ENCODE measurements at regions not wholly inside any gene's neighbourhood (a gene's known extent, or its start where the extent isn't known, plus 50 kb on each side); places are given as distances from the start of the nearest gene placed in this dataset.
A peak's percentile ranks its signal among the peaks of the same experiment; 100 is the strongest.

DNA sequence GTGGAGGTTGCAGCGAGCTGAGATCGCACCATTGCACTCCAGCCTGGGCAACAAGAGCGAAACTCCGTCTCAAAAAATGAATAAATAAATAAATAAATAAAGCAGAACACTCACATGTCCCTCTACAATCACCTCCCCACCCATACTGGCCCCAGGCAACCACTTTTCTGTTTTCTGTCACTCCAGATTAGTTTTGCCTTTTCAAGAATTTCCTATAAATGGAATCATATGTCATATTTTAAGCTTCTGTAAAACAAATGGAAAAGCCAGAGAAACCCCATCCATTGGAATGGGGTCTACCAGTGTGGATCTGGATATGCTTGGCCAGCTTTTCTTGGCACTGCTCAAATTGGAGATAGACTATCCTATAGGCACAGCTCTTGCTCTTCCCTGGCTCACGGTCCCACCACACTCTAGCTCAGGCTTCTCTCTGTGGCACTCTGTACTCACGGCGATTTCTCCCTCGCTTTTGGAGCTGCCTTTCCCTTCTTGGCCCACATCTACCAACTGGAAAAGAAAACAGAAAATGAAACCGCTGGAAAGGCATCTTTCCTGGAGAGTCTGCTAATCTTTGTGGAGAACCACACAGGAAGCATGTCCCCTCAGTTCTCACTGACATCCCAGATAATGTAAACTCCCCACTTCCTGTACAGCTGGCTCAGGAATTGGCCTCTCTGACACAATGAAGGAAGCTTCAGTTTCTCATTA is 210.1 kb downstream of the JCAD start:
- no peaks in the 10 kb centered on the region for H3K9me3 ChIP-seq (ENCODE audit: control insufficient read depth, insufficient read depth, low read depth, low read length)
- H3K4me3 ChIP-seq (ENCODE audit: low read depth, low read length), result no peak overlapping the region
- H3K36me3 ChIP-seq (ENCODE audit: control insufficient read depth in 2 of 2, insufficient read depth in 1 of 2, low read length in 2 of 2), result no peaks in the 10 kb centered on the region
- ChIA-PET POLR2A (no interaction called here), CTCF (interaction anchor here (0.7 to 1.8 kb wide), 3 partner anchors 9 to 102 kb away, joined by 3 to 15 read pairs (median 4); no protein-coding TSS in a partner anchor)
- no peak overlapping the region for H3K27ac ChIP-seq (ENCODE audit: extremely low read depth, low read depth, low read length)
- TF ChIP-seq ZNF707 (tag by site-specific recombination; IDR thresholded peaks at IDR 0.05) (peak; percentile 32; the same call in 1 of the 2 replicates), ZNF146 (tag by site-specific recombination; IDR thresholded peaks at IDR 0.05) (no peak)
- H3K4me1 ChIP-seq (ENCODE audit: control insufficient read depth, insufficient read depth, low read length), result no peaks in the 10 kb centered on the region

DNA sequence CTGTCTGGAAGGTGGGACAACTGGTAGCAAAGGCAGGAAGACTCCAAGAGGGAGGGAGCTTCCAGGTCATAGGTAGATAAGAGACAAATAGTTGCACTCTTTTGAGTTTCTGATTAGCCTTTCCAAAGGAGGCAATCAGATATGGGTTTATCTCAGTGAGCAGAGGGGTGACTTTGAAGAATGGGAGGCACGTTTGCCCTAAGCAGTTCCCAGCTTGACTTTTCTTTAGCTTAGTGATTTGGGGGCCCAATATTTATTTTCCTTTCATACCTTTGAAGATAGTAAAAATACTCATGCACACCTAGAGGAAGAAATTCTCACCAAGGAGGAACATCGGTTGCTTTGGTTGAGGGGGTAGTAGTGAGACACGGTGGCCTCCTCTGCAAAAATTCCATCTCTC is 212.1 kb upstream of the SVIL start:
- Histone ChIP-seq H3K36me3 (ENCODE audit: control insufficient read depth in 2 of 2, insufficient read depth in 1 of 2, low read length in 2 of 2) (no peaks in the 10 kb centered on the region), H3K4me1 (ENCODE audit: control insufficient read depth, insufficient read depth, low read length) (no peaks in the 10 kb centered on the region), H3K27ac (ENCODE audit: extremely low read depth, low read depth, low read length) (no peak overlapping the region), H3K4me3 (ENCODE audit: low read depth, low read length) (no peak overlapping the region), H3K9me3 (ENCODE audit: control insufficient read depth, insufficient read depth, low read depth, low read length) (no peaks in the 10 kb centered on the region)
- no peak for TF ChIP-seq SP7 (tag by site-specific recombination; IDR thresholded peaks at IDR 0.05)
- no peak for TF ChIP-seq ZNF221 (tag by site-specific recombination; IDR thresholded peaks at IDR 0.05; ENCODE audit: borderline replicate concordance)
- TF ChIP-seq ZNF37A (tag by site-specific recombination; IDR thresholded peaks at IDR 0.05), result no peak
- no peak for TF ChIP-seq ZNF202 (tag by site-specific recombination; IDR thresholded peaks at IDR 0.05; ENCODE audit: borderline replicate concordance)
- TF ChIP-seq ZBTB20 (tag by site-specific recombination; IDR thresholded peaks at IDR 0.05), result no peak
- no peak for TF ChIP-seq ZNF654 (tag by site-specific recombination; IDR thresholded peaks at IDR 0.05; ENCODE audit: low read depth)
- TF ChIP-seq ZNF292 (tag by site-specific recombination; IDR thresholded peaks at IDR 0.05; ENCODE audit: borderline replicate concordance, low read depth), result no peak
- TF ChIP-seq ZSCAN30 (tag by site-specific recombination; IDR thresholded peaks at IDR 0.05), result no peak
- no peak for TF ChIP-seq ZNF394 (tag by site-specific recombination; IDR thresholded peaks at IDR 0.05; ENCODE audit: borderline replicate concordance)
- TF ChIP-seq ZEB2 (tag by site-specific recombination; IDR thresholded peaks at IDR 0.05), result no peak
- no peak for TF ChIP-seq ZNF777 (tag by site-specific recombination; IDR thresholded peaks at IDR 0.05; ENCODE audit: borderline replicate concordance)
- no peak for TF ChIP-seq ZNF768 (tag by site-specific recombination; IDR thresholded peaks at IDR 0.05)
- TF ChIP-seq SETDB1 (IDR thresholded peaks at IDR 0.05; ENCODE audit: insufficient read length, low read length), result no peak
- TF ChIP-seq ZNF10 (tag by site-specific recombination; IDR thresholded peaks at IDR 0.05), result no peak
- no peak for TF ChIP-seq ZNF626 (tag by site-specific recombination; IDR thresholded peaks at IDR 0.05)
- TF ChIP-seq ZNF600 (tag by site-specific recombination; IDR thresholded peaks at IDR 0.05), result no peak
- TF ChIP-seq ZNF112 (tag by site-specific recombination; IDR thresholded peaks at IDR 0.05), result no peak
- POLR2A ChIA-PET, result no interaction called here
- CTCF ChIA-PET, result interaction anchor here (0.8 kb wide), 1 partner anchor 21 kb away, joined by 4 read pairs; no protein-coding TSS in a partner anchor

DNA sequence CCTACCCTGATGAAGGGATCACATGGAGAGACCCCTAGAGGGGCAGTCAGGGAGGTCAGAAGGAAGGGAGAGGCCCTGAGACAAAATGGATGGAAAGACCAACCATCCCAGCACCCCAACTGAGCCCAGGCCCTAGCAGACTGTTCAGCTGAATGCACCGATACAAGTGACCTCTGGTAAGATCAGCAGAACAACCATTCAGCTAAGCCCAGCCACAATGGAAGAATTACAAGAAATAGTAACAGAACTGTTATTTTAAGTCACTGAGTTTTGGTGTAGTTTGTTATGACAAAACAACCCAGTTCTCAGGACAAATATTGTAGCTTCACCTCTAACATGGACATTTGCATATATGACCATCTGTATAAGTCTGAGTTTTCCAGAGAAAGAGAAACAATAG is 210.4 kb upstream of the SVIL start:
- Histone ChIP-seq H3K9me3 (ENCODE audit: control insufficient read depth, insufficient read depth, low read depth, low read length) (no peaks in the 10 kb centered on the region), H3K4me3 (ENCODE audit: low read depth, low read length) (no peak overlapping the region), H3K27ac (ENCODE audit: extremely low read depth, low read depth, low read length) (no peak overlapping the region), H3K36me3 (ENCODE audit: control insufficient read depth in 2 of 2, insufficient read depth in 1 of 2, low read length in 2 of 2) (no peaks in the 10 kb centered on the region), H3K4me1 (ENCODE audit: control insufficient read depth, insufficient read depth, low read length) (no peaks in the 10 kb centered on the region)
- POLR2A ChIA-PET, result no interaction called here
- CTCF ChIA-PET, result no interaction called here
- TF ChIP-seq, protein P1, sequence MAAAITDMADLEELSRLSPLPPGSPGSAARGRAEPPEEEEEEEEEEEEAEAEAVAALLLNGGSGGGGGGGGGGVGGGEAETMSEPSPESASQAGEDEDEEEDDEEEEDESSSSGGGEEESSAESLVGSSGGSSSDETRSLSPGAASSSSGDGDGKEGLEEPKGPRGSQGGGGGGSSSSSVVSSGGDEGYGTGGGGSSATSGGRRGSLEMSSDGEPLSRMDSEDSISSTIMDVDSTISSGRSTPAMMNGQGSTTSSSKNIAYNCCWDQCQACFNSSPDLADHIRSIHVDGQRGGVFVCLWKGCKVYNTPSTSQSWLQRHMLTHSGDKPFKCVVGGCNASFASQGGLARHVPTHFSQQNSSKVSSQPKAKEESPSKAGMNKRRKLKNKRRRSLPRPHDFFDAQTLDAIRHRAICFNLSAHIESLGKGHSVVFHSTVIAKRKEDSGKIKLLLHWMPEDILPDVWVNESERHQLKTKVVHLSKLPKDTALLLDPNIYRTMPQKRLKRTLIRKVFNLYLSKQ (tag by site-specific recombination; IDR thresholded peaks at IDR 0.05; ENCODE audit: borderline replicate concordance), result no peak
- TF ChIP-seq, protein P2, sequence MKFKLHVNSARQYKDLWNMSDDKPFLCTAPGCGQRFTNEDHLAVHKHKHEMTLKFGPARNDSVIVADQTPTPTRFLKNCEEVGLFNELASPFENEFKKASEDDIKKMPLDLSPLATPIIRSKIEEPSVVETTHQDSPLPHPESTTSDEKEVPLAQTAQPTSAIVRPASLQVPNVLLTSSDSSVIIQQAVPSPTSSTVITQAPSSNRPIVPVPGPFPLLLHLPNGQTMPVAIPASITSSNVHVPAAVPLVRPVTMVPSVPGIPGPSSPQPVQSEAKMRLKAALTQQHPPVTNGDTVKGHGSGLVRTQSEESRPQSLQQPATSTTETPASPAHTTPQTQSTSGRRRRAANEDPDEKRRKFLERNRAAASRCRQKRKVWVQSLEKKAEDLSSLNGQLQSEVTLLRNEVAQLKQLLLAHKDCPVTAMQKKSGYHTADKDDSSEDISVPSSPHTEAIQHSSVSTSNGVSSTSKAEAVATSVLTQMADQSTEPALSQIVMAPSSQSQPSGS (tag by site-specific recombination; IDR thresholded peaks at IDR 0.05; ENCODE audit: low read depth), result no peak
- TF ChIP-seq ZNF221 (tag by site-specific recombination; IDR thresholded peaks at IDR 0.05; ENCODE audit: borderline replicate concordance), result no peak
- no peak for TF ChIP-seq ZNF404 (tag by site-specific recombination; IDR thresholded peaks at IDR 0.05)
- TF ChIP-seq ZNF248 (tag by site-specific recombination; IDR thresholded peaks at IDR 0.05), result no peak
- TF ChIP-seq ZNF239 (tag by site-specific recombination; IDR thresholded peaks at IDR 0.05), result no peak
- TF ChIP-seq ZNF629 (tag by site-specific recombination; IDR thresholded peaks at IDR 0.05), result no peak
- TF ChIP-seq ZBTB21 (tag by site-specific recombination; IDR thresholded peaks at IDR 0.05), result no peak
- TF ChIP-seq ZNF335 (tag by site-specific recombination; conservative IDR thresholded peaks at IDR 0.05), result no peak
- TF ChIP-seq ZNF544 (tag by site-specific recombination; IDR thresholded peaks at IDR 0.05), result no peak
- no peak for TF ChIP-seq SP7 (tag by site-specific recombination; IDR thresholded peaks at IDR 0.05)
- no peak for TF ChIP-seq ZBTB48 (tag by site-specific recombination; IDR thresholded peaks at IDR 0.05)
- no peak for TF ChIP-seq ZNF16 (tag by site-specific recombination; IDR thresholded peaks at IDR 0.05; ENCODE audit: low read depth)
